LHCN-M2 (cell line): ENCODE measurements at regions not wholly inside any gene's neighbourhood (a gene's known extent, or its start where the extent isn't known, plus 50 kb on each side); places are given as distances from the start of the nearest gene placed in this dataset.
"Not testable (repeated sequence)": the region's sequence is repeated elsewhere in the genome, so short reads cannot be mapped to it uniquely, and the experiment has no call there.

Experiments
- DNase-seq: peaks from one replicate; pipeline ENCODE4 v3.0.0-alpha.2; 2012; ENCODE audit warnings: low read depth

- DNase-seq: peak; percentile 61
These were observed 148.5 kb downstream of the TENT5C start for GRCh38 chr1:117754061-117754969.

- DNase-seq: peak; percentile 28
These were observed 151.8 kb downstream of the TENT5C start for GRCh38 chr1:117757668-117758067.

GRCh38 chr1:117758444-117759316 lies 152.8 kb downstream of the TENT5C start:
- DNase-seq: peak; percentile 80

GRCh38 chr1:117759535-117759934 lies 153.7 kb downstream of the TENT5C start:
- no peak for DNase-seq

GRCh38 chr1:117760069-117760468 lies 154.2 kb downstream of the TENT5C start:
- no peak for DNase-seq

- no peak for DNase-seq
These were observed 154.6 kb downstream of the TENT5C start for GRCh38 chr1:117760485-117760884.

GRCh38 chr1:117767756-117768155 lies 161.7 kb downstream of the GDAP2 start:
- DNase-seq: not testable (repeated sequence)

GRCh38 chr1:117770981-117771531 lies 158.4 kb downstream of the GDAP2 start:
- DNase-seq: no peak

GRCh38 chr1:117779364-117779763 lies 150.1 kb downstream of the GDAP2 start:
- DNase-seq: no peak

GRCh38 chr1:117780687-117781475 lies 148.5 kb downstream of the GDAP2 start:
- DNase-seq: no peak

- no peak for DNase-seq
These were observed 147.4 kb downstream of the GDAP2 start for GRCh38 chr1:117782056-117782455.

GRCh38 chr1:117783606-117784396 lies 145.6 kb downstream of the GDAP2 start:
- DNase-seq: no peak

GRCh38 chr1:117788014-117788413 lies 141.4 kb downstream of the GDAP2 start:
- no peak for DNase-seq

- DNase-seq: no peak
These were observed 136.0 kb downstream of the GDAP2 start for GRCh38 chr1:117793413-117793812.

GRCh38 chr1:117794073-117794472 lies 135.3 kb downstream of the GDAP2 start:
- DNase-seq: peak; percentile 19

- DNase-seq: peak; percentile 68
These were observed 134.2 kb downstream of the GDAP2 start for GRCh38 chr1:117795190-117795589.

GRCh38 chr1:117795792-117796191 lies 133.6 kb downstream of the GDAP2 start:
- no peak for DNase-seq

GRCh38 chr1:117796226-117796625 lies 133.2 kb downstream of the GDAP2 start:
- no peak for DNase-seq

GRCh38 chr1:117798550-117798949 lies 130.9 kb downstream of the GDAP2 start:
- no peak for DNase-seq

GRCh38 chr1:117802531-117803257 lies 126.7 kb downstream of the GDAP2 start:
- no peak for DNase-seq
